IMR-90 (cell line): ENCODE measurements at regions not wholly inside any gene's neighbourhood (a gene's known extent, or its start where the extent isn't known, plus 50 kb on each side); places are given as distances from the start of the nearest gene placed in this dataset.

ENCODE experiments used
- ATAC-seq: fragments of 200-7000 bp; cut with Tn5 transposase; 2 replicates; pipeline ENCODE4 v1.9.1; 2020; ENCODE audit warnings: low read depth, mild to moderate bottlenecking, moderate library complexity
- BruUV-seq: library from RNA; stranded (reverse); fragments of 400-500 nt; replicated peaks from 2 replicates; lab custom pipeline; 2021; lab: Mats Ljungman, UMichigan
- CTCF ChIA-PET: fragments of 300-600 bp; formaldehyde crosslinking; extraction: SDS; loops from one replicate; lab custom pipeline; 2021; ENCODE audit warnings: antibody characterized with exemption; lab: Yijun Ruan, JAX
- POLR2A ChIA-PET: fragments of 300-600 bp; sonication (Branson Sonifier 250); formaldehyde crosslinking; loops from one replicate; lab custom pipeline; 2022; ENCODE audit warnings: antibody characterized with exemption; ENCODE audit not compliant: unreplicated experiment; lab: Charles Lee
- DNase-seq: peaks from one replicate; pipeline ENCODE4 v3.0.0; 2013
- H2AFZ ChIP-seq: replicated peaks from 2 replicates; pipeline ENCODE3; 2013; ENCODE audit warnings: low read length, mild to moderate bottlenecking; ENCODE audit not compliant: poor library complexity
- H2AK5ac ChIP-seq: 2 replicates; pipeline ENCODE4 v1.6.1; 2013; ENCODE audit warnings: low read depth, low read length, inconsistent platforms
- H2AK9ac ChIP-seq: replicated peaks from 2 replicates; pipeline ENCODE3; 2013; ENCODE audit warnings: mild to moderate bottlenecking, low read depth, low read length, moderate library complexity; ENCODE audit not compliant: poor library complexity
- H2BK120ac ChIP-seq: 2 replicates; pipeline ENCODE4 v1.6.1; 2013; ENCODE audit warnings: low read depth, low read length, inconsistent platforms
- H2BK15ac ChIP-seq: 3 replicates; pipeline ENCODE4 v1.6.1; 2013; ENCODE audit warnings: low read depth, low read length, inconsistent platforms
- H2BK20ac ChIP-seq: 2 replicates; pipeline ENCODE4 v1.6.1; 2013; ENCODE audit warnings: low read depth, mild to moderate bottlenecking, inconsistent platforms, low read length, moderate library complexity
- H2BK5ac ChIP-seq: 2 replicates; pipeline ENCODE4 v1.6.1; 2013; ENCODE audit warnings: mild to moderate bottlenecking, low read depth, low read length, inconsistent platforms; ENCODE audit not compliant: poor library complexity, severe bottlenecking
- H3K14ac ChIP-seq: replicated peaks from 2 replicates; pipeline ENCODE4 v1.6.1; 2013; ENCODE audit warnings: low read depth, low read length, inconsistent platforms
- H3K18ac ChIP-seq: 2 replicates; pipeline ENCODE4 v1.6.1; 2013; ENCODE audit warnings: low read depth, low read length, control low read depth
- H3K23ac ChIP-seq: 2 replicates; pipeline ENCODE4 v1.6.1; 2013; ENCODE audit warnings: low read depth, low read length, inconsistent platforms
- H3K27ac ChIP-seq: 2 replicates; pipeline ENCODE4 v1.5.1; 2013; ENCODE audit warnings: mild to moderate bottlenecking, control low read depth, low read length; ENCODE audit not compliant: insufficient read depth
- H3K27me3 ChIP-seq: 2 replicates; pipeline ENCODE4 v1.6.1; 2013; ENCODE audit warnings: low read length; ENCODE audit not compliant: control insufficient read depth, insufficient read depth
- H3K36me3 ChIP-seq: 2 replicates; pipeline ENCODE4 v1.6.1; 2013; ENCODE audit warnings: low read length, mixed read lengths; ENCODE audit not compliant: control insufficient read depth, insufficient read depth
- H3K4ac ChIP-seq: 2 replicates; pipeline ENCODE4 v1.6.1; 2013; ENCODE audit warnings: low read depth, low read length, inconsistent platforms
- H3K4me1 ChIP-seq: 2 replicates; pipeline ENCODE4 v1.6.1; 2013; ENCODE audit warnings: low read length, mixed read lengths; ENCODE audit not compliant: control insufficient read depth, insufficient read depth
- H3K4me2 ChIP-seq: 2 replicates; pipeline ENCODE4 v1.6.1; 2013; ENCODE audit warnings: low read depth, mild to moderate bottlenecking, control low read depth, low read length, moderate library complexity
- H3K4me3 ChIP-seq: 2 replicates; pipeline ENCODE4 v1.5.1; 2013; ENCODE audit warnings: low read depth, mild to moderate bottlenecking, control low read depth, low read length, moderate library complexity; ENCODE audit not compliant: insufficient read depth
- H3K56ac ChIP-seq: 2 replicates; pipeline ENCODE4 v1.6.1; 2013; ENCODE audit warnings: low read length, inconsistent platforms; ENCODE audit not compliant: insufficient read depth; ENCODE audit errors: extremely low read depth
- H3K79me1 ChIP-seq, 2 experiments: 2 replicates each; pipeline ENCODE4 v1.6.1; 2013; ENCODE audit warnings: low read length in 2 of 2, inconsistent platforms in 1 of 2, low read depth in 1 of 2
- H3K9ac ChIP-seq: 2 replicates; pipeline ENCODE4 v1.6.1; 2013; ENCODE audit warnings: low read depth, low read length, control low read depth
- H3K9me1 ChIP-seq: 2 replicates; pipeline ENCODE4 v1.6.1; 2013; ENCODE audit warnings: low read length, inconsistent platforms; ENCODE audit not compliant: insufficient read depth
- H3K9me3 ChIP-seq: 2 replicates; pipeline ENCODE4 v1.6.1; 2013; ENCODE audit warnings: low read length; ENCODE audit not compliant: control insufficient read depth, insufficient read depth
- H4K20me1 ChIP-seq: 2 replicates; pipeline ENCODE4 v1.6.1; 2013; ENCODE audit warnings: low read length, inconsistent platforms; ENCODE audit not compliant: insufficient read depth
- H4K5ac ChIP-seq: 2 replicates; pipeline ENCODE4 v1.6.1; 2013; ENCODE audit warnings: mild to moderate bottlenecking, low read depth, low read length, control low read depth
- H4K8ac ChIP-seq, 2 experiments: 2 replicates each; pipeline ENCODE4 v1.6.1; 2013; ENCODE audit warnings: low read depth in 2 of 2, low read length in 2 of 2, control low read depth in 1 of 2, inconsistent platforms in 1 of 2
- H4K91ac ChIP-seq: 2 replicates; pipeline ENCODE4 v1.6.1; 2013; ENCODE audit warnings: low read depth, low read length, inconsistent platforms; ENCODE audit not compliant: insufficient read depth
- BHLHE40 ChIP-seq: fragments of 150-350 bp; IDR thresholded peaks from 2 replicates; pipeline ENCODE4 v1.6.1; 2016; ENCODE audit warnings: mild to moderate bottlenecking, low read depth, low read length
- CEBPB ChIP-seq: IDR thresholded peaks from 2 replicates; pipeline ENCODE4 v1.6.1; 2012; ENCODE audit warnings: low read depth, low read length, improper control_type of control experiment
- CTCF ChIP-seq: conservative IDR thresholded peaks from 2 replicates; pipeline ENCODE4 v1.5.1; 2012; ENCODE audit warnings: mild to moderate bottlenecking, low read depth, low read length, improper control_type of control experiment
- ELK1 ChIP-seq: fragments of 150-350 bp; IDR thresholded peaks from 2 replicates; pipeline ENCODE4 v1.6.1; 2016; ENCODE audit warnings: low read depth, mild to moderate bottlenecking, low read length, moderate library complexity, borderline replicate concordance
- FOS ChIP-seq: fragments of 150-350 bp; IDR thresholded peaks from 2 replicates; pipeline ENCODE4 v1.6.1; 2016; ENCODE audit warnings: low read depth, low read length
- MXI1 ChIP-seq: IDR thresholded peaks from 2 replicates; pipeline ENCODE4 v1.6.1; 2012; ENCODE audit warnings: low read depth, mild to moderate bottlenecking, low read length, moderate library complexity, borderline replicate concordance
- NFE2L2 ChIP-seq: fragments of 150-350 bp; IDR thresholded peaks from 2 replicates; pipeline ENCODE4 v1.6.1; 2016; ENCODE audit warnings: low read depth, mild to moderate bottlenecking, low read length
- POLR2A ChIP-seq: IDR thresholded peaks from 2 replicates; pipeline ENCODE4 v1.6.1; 2012; ENCODE audit warnings: mild to moderate bottlenecking, low read depth, low read length
- RAD21 ChIP-seq: IDR thresholded peaks from 2 replicates; pipeline ENCODE4 v1.6.1; 2012; ENCODE audit warnings: low read length, improper control_type of control experiment
- RFX5 ChIP-seq: IDR thresholded peaks from 2 replicates; pipeline ENCODE4 v1.8.0; 2012; ENCODE audit warnings: low read depth, mild to moderate bottlenecking, low read length, moderate library complexity
- SMC3 ChIP-seq: fragments of 150-350 bp; IDR thresholded peaks from 2 replicates; pipeline ENCODE4 v1.6.1; 2016; ENCODE audit warnings: low read depth, mild to moderate bottlenecking, antibody characterized with exemption, low read length, moderate library complexity
- USF2 ChIP-seq: fragments of 150-350 bp; IDR thresholded peaks from 2 replicates; pipeline ENCODE4 v1.6.1; 2017; ENCODE audit warnings: mild to moderate bottlenecking, antibody characterized with exemption, low read length, low read depth
- WGBS, 2 experiments: methylation state at CpG; one replicate each; pipeline versions ENCODE4 v1.1.5 to v1.1.7; 2013; ENCODE audit warnings: missing lambda C conversion rate in 2 of 2; ENCODE audit not compliant: insufficient read length in 1 of 2; ENCODE audit errors: extremely low coverage in 2 of 2; 5-methylcytosine and 5-hydroxymethylcytosine counted together
- dilution Hi-C: fragments of 300-500 bp; cut with HindIII; formaldehyde crosslinking; loops from one replicate; pipeline ENCODE4 v1.14.3; 2018; ENCODE audit warnings: low sequenced_read_pairs; ENCODE audit not compliant: unreplicated experiment
- in situ Hi-C: fragments of 300-500 bp; cut with MboI; formaldehyde crosslinking; loops from 3 replicates; pipeline ENCODE4 v1.14.3; 2019; ENCODE audit warnings: low sequenced_read_pairs, inconsistent platforms, mixed read lengths
- intact Hi-C: fragments of 100-400 bp; cut with micrococcal nuclease; formaldehyde crosslinking; loops from 2 replicates; pipeline ENCODE4 v1.10.0; 2022

GRCh38 chr17:68805609-68806008, 149.6 kb downstream of the ABCA8 start:
- Histone ChIP-seq H2BK15ac (no peak overlapping the region), H2BK20ac (no peak overlapping the region), H3K14ac (no peak overlapping the region), H3K4me1 (peaks cover under 1% of the 10 kb centered on the region; the same call in 1 of the 2 replicates), H2AK9ac (no peak overlapping the region), H3K56ac (no peak overlapping the region), H4K91ac (no peak overlapping the region), H2BK120ac (no peak overlapping the region), H3K23ac (no peak overlapping the region), H3K4me2 (no peak overlapping the region), H3K4ac (no peak overlapping the region), H3K4me3 (no peak overlapping the region), H4K5ac (no peak overlapping the region), H3K9me3 (no peaks in the 10 kb centered on the region), H3K79me1 (no peaks in the 10 kb centered on the region), H2BK5ac (no peak overlapping the region), H2AK5ac (no peak overlapping the region), H4K20me1 (no peaks in the 10 kb centered on the region), H3K9ac (no peak overlapping the region), H3K27ac (no peak overlapping the region), H4K8ac (no peak overlapping the region), H3K9me1 (no peaks in the 10 kb centered on the region), H3K27me3 (no peaks in the 10 kb centered on the region), H3K36me3 (no peaks in the 10 kb centered on the region), H3K18ac (no peak overlapping the region), H2AFZ (no peak overlapping the region)
- in situ Hi-C loops (no loop called here), dilution Hi-C loops (no loop called here), intact Hi-C loops (no loop called here)
- ATAC-seq, result no peak
- no CpG with 5 or more reads among the region's 1 CpG for WGBS, 2 experiments
- ChIA-PET POLR2A (no interaction called here), CTCF (no interaction called here)
- no TSS peak for BruUV-seq
- no peak for TF ChIP-seq CTCF
- no peak for TF ChIP-seq USF2
- no peak for TF ChIP-seq ELK1
- TF ChIP-seq POLR2A, result no peak
- no peak for TF ChIP-seq RAD21
- no peak for TF ChIP-seq RFX5
- TF ChIP-seq CEBPB, result no peak
- no peak for TF ChIP-seq NFE2L2
- TF ChIP-seq SMC3, result no peak
- no peak for TF ChIP-seq BHLHE40
- no peak for TF ChIP-seq MXI1
- TF ChIP-seq FOS, result no peak
- no peak for DNase-seq
